A549 (cell line): ENCODE measurements at regions not wholly inside any gene's neighbourhood (a gene's known extent, or its start where the extent isn't known, plus 50 kb on each side); places are given as distances from the start of the nearest gene placed in this dataset.

ENCODE experiments used
- ATAC-seq, 2 experiments: fragments of 200-7000 bp in 1 of 2; fragments of >200 bp in 1 of 2; cut with Nextera tagmentation in 1 of 2; cut with Tn5 transposase in 1 of 2; 3 replicates each; pipeline versions ENCODE4 v1.8.0 to v1.9.1; 2018 to 2020; ENCODE audit warnings: mild to moderate bottlenecking in 1 of 2, moderate library complexity in 1 of 2
- CTCF ChIA-PET: fragments of 300-600 bp; sonication (Branson Sonifier 250); formaldehyde crosslinking; extraction: SDS; loops from one replicate; lab custom pipeline; 2021; ENCODE audit warnings: antibody characterized with exemption, inconsistent platforms; lab: Yijun Ruan, JAX
- POLR2A ChIA-PET: fragments of 350-600 bp; formaldehyde crosslinking; extraction: SDS; loops from one replicate; lab custom pipeline; 2021; ENCODE audit warnings: antibody characterized with exemption, inconsistent platforms; lab: Yijun Ruan, JAX
- DNase-seq, 2 experiments: peaks; one replicate each; pipeline versions ENCODE4 v3.0.0 to v3.0.0-alpha.2; 2011 to 2016; ENCODE audit warnings: low read depth in 1 of 2, low spot score in 1 of 2
- FAIRE-seq: peaks from 2 replicates; lab custom pipeline; 2011; peaks lifted over from hg19 to GRCh38; lab: Jason Lieb, UNC
- H3K27ac ChIP-seq, 2 experiments: fragments of >200 bp; sonication (Bioruptor Twin); formaldehyde crosslinking; 3 replicates each; pipeline ENCODE4 v1.5.1; 2016 to 2017
- H3K4me1 ChIP-seq: fragments of >200 bp; sonication (Bioruptor Twin); formaldehyde crosslinking; 3 replicates; pipeline ENCODE4 v1.6.1; 2016
- H3K4me2 ChIP-seq: fragments of >200 bp; sonication (Bioruptor Twin); formaldehyde crosslinking; 3 replicates; pipeline ENCODE4 v1.6.1; 2016
- H3K4me3 ChIP-seq: fragments of >200 bp; sonication (Bioruptor Twin); formaldehyde crosslinking; 3 replicates; pipeline ENCODE4 v1.5.1; 2016
- H3K9me3 ChIP-seq: fragments of >200 bp; sonication (Bioruptor Twin); formaldehyde crosslinking; 3 replicates; pipeline ENCODE4 v1.6.1; 2016
- CBX8 ChIP-seq: fragments of 200-600 bp; sonication (generic); IDR thresholded peaks from 2 replicates; pipeline ENCODE4 v1.6.1; 2016
- CHD4 ChIP-seq: fragments of 200-600 bp; sonication (generic); IDR thresholded peaks from 2 replicates; pipeline ENCODE4 v1.6.1; 2016; ENCODE audit warnings: antibody characterized with exemption, mild to moderate bottlenecking, borderline replicate concordance
- EHMT2 ChIP-seq: fragments of 200-600 bp; sonication (generic); IDR thresholded peaks from 2 replicates; pipeline ENCODE4 v1.6.1; 2016; ENCODE audit warnings: antibody characterized with exemption, low read depth, mild to moderate bottlenecking, moderate library complexity
- FOSL2 ChIP-seq, 2 experiments: fragments of 450-650 bp in 1 of 2; fragments of >200 bp in 1 of 2; sonication (Bioruptor Twin) in 1 of 2; formaldehyde crosslinking; IDR thresholded peaks; 2 replicates each; pipeline versions ENCODE4 v1.5.0 to v1.6.1; 2016 to 2020; ENCODE audit warnings: mild to moderate bottlenecking in 1 of 2, moderate library complexity in 1 of 2
- GATA3 ChIP-seq: IDR thresholded peaks from 2 replicates; pipeline ENCODE4 v1.6.1; 2012; ENCODE audit warnings: borderline replicate concordance
- HDAC2 ChIP-seq: fragments of 200-600 bp; sonication (generic); IDR thresholded peaks from 2 replicates; pipeline ENCODE4 v1.6.1; 2016
- HOXB5 ChIP-seq: fragments of 250-450 bp; sonication (Bioruptor Pico); IDR thresholded peaks from 2 replicates; pipeline ENCODE4 v1.5.0; 2020; ENCODE audit warnings: mild to moderate bottlenecking, moderate library complexity
- JUNB ChIP-seq: fragments of >200 bp; sonication (Bioruptor Twin); formaldehyde crosslinking; IDR thresholded peaks from 2 replicates; pipeline ENCODE4 v1.6.1; 2016
- KDM1A ChIP-seq: fragments of 200-600 bp; sonication (generic); IDR thresholded peaks from 2 replicates; pipeline ENCODE4 v1.6.1; 2016; ENCODE audit warnings: low read depth, mild to moderate bottlenecking
- MAZ ChIP-seq: fragments of 150-350 bp; IDR thresholded peaks from 2 replicates; pipeline ENCODE4 v1.6.1; 2014; ENCODE audit warnings: antibody characterized with exemption, low read depth, low read length, borderline replicate concordance
- MYC ChIP-seq: IDR thresholded peaks from 2 replicates; pipeline ENCODE4 v1.6.1; 2012; ENCODE audit warnings: mild to moderate bottlenecking, inconsistent platforms, low read length, improper control_type of control experiment, borderline replicate concordance
- NFE2L2 ChIP-seq: fragments of 150-350 bp; conservative IDR thresholded peaks from 2 replicates; pipeline ENCODE4 v1.6.1; 2014; ENCODE audit warnings: low read length
- NPAS2 ChIP-seq: fragments of 250-450 bp; sonication (Bioruptor Pico); IDR thresholded peaks from 2 replicates; pipeline ENCODE4 v1.8.0; 2022; ENCODE audit warnings: mild to moderate bottlenecking, moderate library complexity, borderline replicate concordance
- PHF8 ChIP-seq: fragments of 200-600 bp; sonication (generic); IDR thresholded peaks from 2 replicates; pipeline ENCODE4 v1.6.1; 2016; ENCODE audit warnings: low read depth, mild to moderate bottlenecking, antibody characterized with exemption, moderate library complexity, borderline replicate concordance
- RNF2 ChIP-seq: fragments of 200-600 bp; sonication (generic); IDR thresholded peaks from 2 replicates; pipeline ENCODE4 v1.6.1; 2016; ENCODE audit warnings: low read depth, mild to moderate bottlenecking, antibody characterized with exemption, moderate library complexity, borderline replicate concordance
- SMC3 ChIP-seq: fragments of >200 bp; sonication (Bioruptor Twin); formaldehyde crosslinking; IDR thresholded peaks from 3 replicates; pipeline ENCODE4 v1.6.1; 2018; ENCODE audit warnings: inconsistent platforms
- WGBS: methylation state at CpG from one replicate; pipeline ENCODE4 v1.1.6; 2017; ENCODE audit errors: missing lambda C conversion rate; 5-methylcytosine and 5-hydroxymethylcytosine counted together
- TF ChIP-seq, protein P1 (sequence below): fragments of 200-600 bp; sonication (generic); IDR thresholded peaks from 2 replicates; pipeline ENCODE4 v1.6.1; 2016; ENCODE audit warnings: antibody characterized with exemption, mild to moderate bottlenecking, moderate library complexity
- TF ChIP-seq, protein P2 (sequence below): IDR thresholded peaks from 2 replicates; pipeline ENCODE4 v1.6.1; 2012
- TF ChIP-seq, protein P3 (sequence below): fragments of >200 bp; sonication (Bioruptor Twin); formaldehyde crosslinking; IDR thresholded peaks from 3 replicates; pipeline ENCODE4 v1.6.1; 2016
- TF ChIP-seq, protein P4 (sequence below): IDR thresholded peaks from 2 replicates; pipeline ENCODE4 v1.6.1; 2012

DNA sequence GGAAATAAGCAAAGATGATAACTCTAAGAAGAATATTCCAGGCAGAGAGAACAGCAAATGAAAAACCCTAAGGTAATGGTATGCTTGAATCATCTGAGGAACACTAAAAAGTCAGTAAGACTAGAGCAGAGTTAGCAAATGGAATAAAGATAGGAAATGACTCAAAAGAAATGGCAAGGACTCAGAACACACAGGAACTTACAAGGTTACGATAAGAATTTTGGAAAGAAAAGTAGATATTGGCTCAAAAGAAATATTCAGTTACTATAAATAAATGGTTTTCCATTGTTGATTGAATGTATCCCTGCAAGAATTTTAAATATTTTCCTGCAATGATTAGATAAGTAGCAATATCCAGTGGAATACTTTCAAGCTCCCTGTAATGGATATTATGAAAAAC is 705.8 kb downstream of the C12orf50 start:
- no peak for FAIRE-seq
- CTCF ChIA-PET = no interaction called here
- ATAC-seq = no peak
- Histone ChIP-seq H3K9me3 (no peaks in the 10 kb centered on the region), H3K4me3 (no peak overlapping the region), H3K27ac (no peak overlapping the region), H3K4me1 (no peaks in the 10 kb centered on the region)
- WGBS = 96% methylated on average over 1 of the region's 1 CpG
- TF ChIP-seq GATA3 = no peak
- TF ChIP-seq FOSL2 (IDR thresholded peaks at IDR 0.05) = no peak
- no peak for TF ChIP-seq FOSL2 (CRISPR knock-in tag; IDR thresholded peaks at IDR 0.05)
- TF ChIP-seq EHMT2 = no peak
- TF ChIP-seq, all 56 proteins: peak for 0
- no peak overlapping the region for H3K4me2 ChIP-seq
- POLR2A ChIA-PET = no interaction called here
- no peak for DNase-seq

DNA sequence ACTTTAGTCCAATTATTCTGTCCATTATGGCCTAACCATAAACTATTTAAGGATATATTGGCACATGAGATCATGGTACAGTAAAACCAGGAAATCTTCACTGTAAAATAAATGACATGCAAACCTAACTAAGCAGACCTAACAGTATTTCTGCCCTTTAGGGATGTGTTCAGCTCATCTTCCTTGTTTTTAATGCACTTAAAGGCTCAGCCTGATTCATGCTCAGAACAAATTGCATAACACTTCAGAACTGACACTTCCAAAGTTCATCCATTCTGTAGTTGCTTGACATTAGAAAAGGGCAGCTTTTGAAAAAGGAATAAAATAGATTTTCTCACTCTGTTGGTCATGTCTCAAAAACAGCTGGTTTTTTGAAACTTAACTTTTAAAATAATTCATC is 708.5 kb downstream of the C12orf50 start:
- no peak for DNase-seq
- ChIA-PET CTCF (no interaction called here), POLR2A (no interaction called here)
- ATAC-seq = no peak
- TF ChIP-seq, protein P1, sequence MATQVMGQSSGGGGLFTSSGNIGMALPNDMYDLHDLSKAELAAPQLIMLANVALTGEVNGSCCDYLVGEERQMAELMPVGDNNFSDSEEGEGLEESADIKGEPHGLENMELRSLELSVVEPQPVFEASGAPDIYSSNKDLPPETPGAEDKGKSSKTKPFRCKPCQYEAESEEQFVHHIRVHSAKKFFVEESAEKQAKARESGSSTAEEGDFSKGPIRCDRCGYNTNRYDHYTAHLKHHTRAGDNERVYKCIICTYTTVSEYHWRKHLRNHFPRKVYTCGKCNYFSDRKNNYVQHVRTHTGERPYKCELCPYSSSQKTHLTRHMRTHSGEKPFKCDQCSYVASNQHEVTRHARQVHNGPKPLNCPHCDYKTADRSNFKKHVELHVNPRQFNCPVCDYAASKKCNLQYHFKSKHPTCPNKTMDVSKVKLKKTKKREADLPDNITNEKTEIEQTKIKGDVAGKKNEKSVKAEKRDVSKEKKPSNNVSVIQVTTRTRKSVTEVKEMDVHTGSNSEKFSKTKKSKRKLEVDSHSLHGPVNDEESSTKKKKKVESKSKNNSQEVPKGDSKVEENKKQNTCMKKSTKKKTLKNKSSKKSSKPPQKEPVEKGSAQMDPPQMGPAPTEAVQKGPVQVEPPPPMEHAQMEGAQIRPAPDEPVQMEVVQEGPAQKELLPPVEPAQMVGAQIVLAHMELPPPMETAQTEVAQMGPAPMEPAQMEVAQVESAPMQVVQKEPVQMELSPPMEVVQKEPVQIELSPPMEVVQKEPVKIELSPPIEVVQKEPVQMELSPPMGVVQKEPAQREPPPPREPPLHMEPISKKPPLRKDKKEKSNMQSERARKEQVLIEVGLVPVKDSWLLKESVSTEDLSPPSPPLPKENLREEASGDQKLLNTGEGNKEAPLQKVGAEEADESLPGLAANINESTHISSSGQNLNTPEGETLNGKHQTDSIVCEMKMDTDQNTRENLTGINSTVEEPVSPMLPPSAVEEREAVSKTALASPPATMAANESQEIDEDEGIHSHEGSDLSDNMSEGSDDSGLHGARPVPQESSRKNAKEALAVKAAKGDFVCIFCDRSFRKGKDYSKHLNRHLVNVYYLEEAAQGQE = no peak
- TF ChIP-seq RNF2 (no peak), HOXB5 (CRISPR knock-in tag) (no peak), CHD4 (no peak), PHF8 (no peak), MYC (no peak), NFE2L2 (no peak), HDAC2 (no peak), NPAS2 (CRISPR knock-in tag) (no peak), JUNB (no peak), KDM1A (no peak)
- TF ChIP-seq, protein P2, sequence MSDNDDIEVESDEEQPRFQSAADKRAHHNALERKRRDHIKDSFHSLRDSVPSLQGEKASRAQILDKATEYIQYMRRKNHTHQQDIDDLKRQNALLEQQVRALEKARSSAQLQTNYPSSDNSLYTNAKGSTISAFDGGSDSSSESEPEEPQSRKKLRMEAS = no peak
- TF ChIP-seq, protein P3, sequence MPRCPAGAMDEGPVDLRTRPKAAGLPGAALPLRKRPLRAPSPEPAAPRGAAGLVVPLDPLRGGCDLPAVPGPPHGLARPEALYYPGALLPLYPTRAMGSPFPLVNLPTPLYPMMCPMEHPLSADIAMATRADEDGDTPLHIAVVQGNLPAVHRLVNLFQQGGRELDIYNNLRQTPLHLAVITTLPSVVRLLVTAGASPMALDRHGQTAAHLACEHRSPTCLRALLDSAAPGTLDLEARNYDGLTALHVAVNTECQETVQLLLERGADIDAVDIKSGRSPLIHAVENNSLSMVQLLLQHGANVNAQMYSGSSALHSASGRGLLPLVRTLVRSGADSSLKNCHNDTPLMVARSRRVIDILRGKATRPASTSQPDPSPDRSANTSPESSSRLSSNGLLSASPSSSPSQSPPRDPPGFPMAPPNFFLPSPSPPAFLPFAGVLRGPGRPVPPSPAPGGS = no peak
- TF ChIP-seq, protein P4, sequence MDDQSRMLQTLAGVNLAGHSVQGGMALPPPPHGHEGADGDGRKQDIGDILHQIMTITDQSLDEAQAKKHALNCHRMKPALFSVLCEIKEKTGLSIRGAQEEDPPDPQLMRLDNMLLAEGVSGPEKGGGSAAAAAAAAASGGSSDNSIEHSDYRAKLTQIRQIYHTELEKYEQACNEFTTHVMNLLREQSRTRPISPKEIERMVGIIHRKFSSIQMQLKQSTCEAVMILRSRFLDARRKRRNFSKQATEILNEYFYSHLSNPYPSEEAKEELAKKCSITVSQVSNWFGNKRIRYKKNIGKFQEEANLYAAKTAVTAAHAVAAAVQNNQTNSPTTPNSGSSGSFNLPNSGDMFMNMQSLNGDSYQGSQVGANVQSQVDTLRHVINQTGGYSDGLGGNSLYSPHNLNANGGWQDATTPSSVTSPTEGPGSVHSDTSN = no peak
- Histone ChIP-seq H3K27ac (no peak overlapping the region), H3K4me2 (no peak overlapping the region), H3K4me1 (no peaks in the 10 kb centered on the region), H3K4me3 (no peak overlapping the region), H3K9me3 (no peaks in the 10 kb centered on the region)
- FAIRE-seq = no peak

DNA sequence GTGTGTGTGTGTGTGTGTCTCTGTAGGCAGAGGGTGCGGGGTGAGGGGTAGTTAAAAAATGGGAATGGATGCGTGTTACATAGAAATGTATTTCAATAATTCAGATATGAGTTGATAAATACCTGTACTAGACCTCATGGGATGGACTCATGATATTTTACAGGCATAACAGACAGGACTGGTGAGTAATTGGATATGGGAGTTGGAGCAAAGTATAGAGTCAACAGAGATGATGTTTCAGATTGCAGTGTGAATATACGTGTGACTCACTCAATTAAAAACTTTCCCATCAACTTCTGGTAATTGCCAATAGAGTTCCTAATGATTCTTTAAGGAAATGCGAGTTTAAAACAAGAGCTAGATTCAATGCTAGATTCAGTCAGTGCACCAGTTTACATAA is 711.9 kb downstream of the C12orf50 start:
- H3K4me3 ChIP-seq = no peak overlapping the region
- FAIRE-seq = no peak
- WGBS = 62% methylated on average over 4 of the region's 4 CpGs
- no peak for TF ChIP-seq MAZ
- no peak for TF ChIP-seq CHD4
- no peak for TF ChIP-seq EHMT2
- TF ChIP-seq FOSL2 (IDR thresholded peaks at IDR 0.05) = no peak
- TF ChIP-seq FOSL2 (CRISPR knock-in tag; IDR thresholded peaks at IDR 0.05) = no peak
- TF ChIP-seq SMC3 = no peak
- TF ChIP-seq CBX8 = no peak
- TF ChIP-seq, protein P1 = no peak
- no peaks in the 10 kb centered on the region for H3K9me3 ChIP-seq
- no peak for ATAC-seq
- no peak overlapping the region for H3K27ac ChIP-seq
- no peak overlapping the region for H3K4me2 ChIP-seq
- no peak for DNase-seq
- H3K4me1 ChIP-seq = no peaks in the 10 kb centered on the region
- POLR2A ChIA-PET = no interaction called here
- CTCF ChIA-PET = no interaction called here
